GM18511 (cell line): ENCODE measurements at regions not wholly inside any gene's neighbourhood (a gene's known extent, or its start where the extent isn't known, plus 50 kb on each side); places are given as distances from the start of the nearest gene placed in this dataset.
"Not testable (repeated sequence)": the region's sequence is repeated elsewhere in the genome, so short reads cannot be mapped to it uniquely, and the experiment has no call there.

Experiments used
- ATAC-seq: cut with Tn5 transposase; IDR thresholded peaks from one replicate; pipeline ENCODE4 v1.9.1; 2021; ENCODE audit warnings: mild to moderate bottlenecking, moderate library complexity; ENCODE audit not compliant: unreplicated experiment

- no peak for ATAC-seq
Observed at GRCh38 chr7:20519645-20520044, 95.8 kb upstream of the ABCB5 start.

GRCh38 chr7:20520530-20520929, 94.9 kb upstream of the ABCB5 start:
- ATAC-seq, result no peak

GRCh38 chr7:20521243-20521642, 94.2 kb upstream of the ABCB5 start:
- ATAC-seq, result no peak

GRCh38 chr7:20529260-20529659, 86.2 kb upstream of the ABCB5 start:
- no peak for ATAC-seq

GRCh38 chr7:20532890-20533289, 82.6 kb upstream of the ABCB5 start:
- ATAC-seq, result no peak

- ATAC-seq, result no peak
Observed at GRCh38 chr7:20534543-20534942, 80.9 kb upstream of the ABCB5 start.

GRCh38 chr7:20535541-20535940, 79.9 kb upstream of the ABCB5 start:
- ATAC-seq, result no peak

- no peak for ATAC-seq
Observed at GRCh38 chr7:20539201-20539600, 76.3 kb upstream of the ABCB5 start.

- ATAC-seq, result peak; percentile 85
Observed at GRCh38 chr7:20541608-20542349, 73.7 kb upstream of the ABCB5 start.

- no peak for ATAC-seq
Observed at GRCh38 chr7:20542594-20542993, 72.9 kb upstream of the ABCB5 start.

GRCh38 chr7:20543500-20543899, 72.0 kb upstream of the ABCB5 start:
- no peak for ATAC-seq

GRCh38 chr7:20545016-20545415, 70.5 kb upstream of the ABCB5 start:
- ATAC-seq, result no peak

GRCh38 chr7:20546958-20547357, 68.5 kb upstream of the ABCB5 start:
- not testable (repeated sequence) for ATAC-seq

GRCh38 chr7:20554072-20554471, 61.4 kb upstream of the ABCB5 start:
- ATAC-seq, result no peak

GRCh38 chr7:20556091-20556490, 59.4 kb upstream of the ABCB5 start:
- no peak for ATAC-seq

- ATAC-seq, result no peak
Observed at GRCh38 chr7:20557116-20557515, 58.4 kb upstream of the ABCB5 start.

- no peak for ATAC-seq
Observed at GRCh38 chr7:20558963-20559716, 56.3 kb upstream of the ABCB5 start.

GRCh38 chr7:20559883-20560282, 55.6 kb upstream of the ABCB5 start:
- no peak for ATAC-seq

GRCh38 chr7:20560325-20561180, 54.9 kb upstream of the ABCB5 start:
- ATAC-seq, result no peak

GRCh38 chr7:20561466-20561865, 54.0 kb upstream of the ABCB5 start:
- ATAC-seq, result no peak

- ATAC-seq, result no peak
Observed at GRCh38 chr7:20561908-20562307, 53.6 kb upstream of the ABCB5 start.
